DMS53 treated with DMSO at 0.1 percent for 48 hours (cell line): ENCODE measurements at regions not wholly inside any gene's neighbourhood (a gene's known extent, or its start where the extent isn't known, plus 50 kb on each side); places are given as distances from the start of the nearest gene placed in this dataset.
A peak's percentile ranks its signal among the peaks of the same experiment; 100 is the strongest.

ENCODE experiments used
- DNase-seq: peaks from one replicate; lab custom pipeline; 2025; ENCODE audit not compliant: unreplicated experiment; lab: John Stamatoyannopoulos, UW

- no peak for DNase-seq
Observed at GRCh38 chr20:11267762-11268335, 594.0 kb upstream of the JAG1 start.

GRCh38 chr20:11270566-11270965, 596.8 kb upstream of the JAG1 start:
- no peak for DNase-seq

GRCh38 chr20:11271319-11271718, 597.5 kb upstream of the JAG1 start:
- DNase-seq = no peak

GRCh38 chr20:11271920-11272594, 598.3 kb upstream of the JAG1 start:
- DNase-seq = no peak

- DNase-seq = peak; percentile 79
Observed at GRCh38 chr20:11274141-11274594, 600.4 kb upstream of the JAG1 start.

- DNase-seq = no peak
Observed at GRCh38 chr20:11275740-11276139, 601.9 kb upstream of the JAG1 start.

- DNase-seq = no peak
Observed at GRCh38 chr20:11277170-11277569, 603.4 kb upstream of the JAG1 start.

- DNase-seq = no peak
Observed at GRCh38 chr20:11277858-11278257, 604.1 kb upstream of the JAG1 start.

GRCh38 chr20:11278461-11278860, 604.7 kb upstream of the JAG1 start:
- DNase-seq = no peak

- no peak for DNase-seq
Observed at GRCh38 chr20:11281240-11281639, 607.4 kb upstream of the JAG1 start.

- DNase-seq = no peak
Observed at GRCh38 chr20:11281768-11282167, 608.0 kb upstream of the JAG1 start.

GRCh38 chr20:11287126-11287525, 613.3 kb upstream of the JAG1 start:
- DNase-seq = no peak

- no peak for DNase-seq
Observed at GRCh38 chr20:11296221-11296620, 621.5 kb upstream of the BTBD3 start.

GRCh38 chr20:11296951-11297350, 620.7 kb upstream of the BTBD3 start:
- no peak for DNase-seq

- no peak for DNase-seq
Observed at GRCh38 chr20:11301699-11302098, 616.0 kb upstream of the BTBD3 start.

- no peak for DNase-seq
Observed at GRCh38 chr20:11302436-11302835, 615.3 kb upstream of the BTBD3 start.

- DNase-seq = no peak
Observed at GRCh38 chr20:11304795-11305194, 612.9 kb upstream of the BTBD3 start.

- no peak for DNase-seq
Observed at GRCh38 chr20:11305406-11305805, 612.3 kb upstream of the BTBD3 start.

GRCh38 chr20:11311659-11312224, 606.0 kb upstream of the BTBD3 start:
- no peak for DNase-seq

- DNase-seq = no peak
Observed at GRCh38 chr20:11315525-11315924, 602.2 kb upstream of the BTBD3 start.

- no peak for DNase-seq
Observed at GRCh38 chr20:11316244-11316643, 601.4 kb upstream of the BTBD3 start.

GRCh38 chr20:11320033-11320432, 597.7 kb upstream of the BTBD3 start:
- DNase-seq = no peak

- DNase-seq = no peak
Observed at GRCh38 chr20:11323816-11324215, 593.9 kb upstream of the BTBD3 start.
